Bronchial epithelial cell (primary cell): ENCODE measurements at regions not wholly inside any gene's neighbourhood (a gene's known extent, or its start where the extent isn't known, plus 50 kb on each side); places are given as distances from the start of the nearest gene placed in this dataset.

Source experiments
- DNase-seq: peaks from one replicate; pipeline ENCODE4 v3.0.0-alpha.2; 2010; ENCODE audit warnings: low read depth
- FAIRE-seq: peaks from 2 replicates; lab custom pipeline; 2011; peaks lifted over from hg19 to GRCh38; lab: Jason Lieb, UNC
- H3K27me3 ChIP-seq: 2 replicates; pipeline ENCODE4 v1.5.1; 2011; ENCODE audit warnings: low read length; ENCODE audit not compliant: control insufficient read depth, insufficient read depth
- H3K36me3 ChIP-seq: 2 replicates; pipeline ENCODE4 v1.5.1; 2011; ENCODE audit warnings: low read length; ENCODE audit not compliant: control insufficient read depth, insufficient read depth
- H3K4me3 ChIP-seq: 2 replicates; pipeline ENCODE4 v1.5.1; 2011; ENCODE audit warnings: mild to moderate bottlenecking, low read depth, low read length, control low read depth
- CTCF ChIP-seq: IDR thresholded peaks from 2 replicates; pipeline ENCODE4 v1.5.1; 2011; ENCODE audit warnings: mild to moderate bottlenecking, moderate library complexity, low read length, control low read depth, inconsistent platforms; ENCODE audit not compliant: insufficient read depth, severe bottlenecking

- Histone ChIP-seq H3K27me3 (no peaks in the 10 kb centered on the region), H3K36me3 (no peaks in the 10 kb centered on the region), H3K4me3 (no peak overlapping the region)
- no peak for TF ChIP-seq CTCF
- FAIRE-seq (no peak), DNase-seq (no peak)
Measured at GRCh38 chr1:199907361-199907760, 120.1 kb upstream of the NR5A2 start.

- no peak for TF ChIP-seq CTCF
- DNase-seq (peak; percentile 75), FAIRE-seq (peak; percentile 93)
- Histone ChIP-seq H3K27me3 (no peaks in the 10 kb centered on the region), H3K4me3 (no peak overlapping the region), H3K36me3 (no peaks in the 10 kb centered on the region)
Measured at GRCh38 chr1:199909137-199909536, 118.4 kb upstream of the NR5A2 start.

GRCh38 chr1:199913318-199913717, 114.2 kb upstream of the NR5A2 start:
- TF ChIP-seq CTCF, result no peak
- DNase-seq (no peak), FAIRE-seq (no peak)
- Histone ChIP-seq H3K27me3 (no peaks in the 10 kb centered on the region), H3K36me3 (no peaks in the 10 kb centered on the region), H3K4me3 (no peak overlapping the region)

GRCh38 chr1:199914546-199914945, 113.0 kb upstream of the NR5A2 start:
- FAIRE-seq, result no peak
- TF ChIP-seq CTCF, result no peak
- no peaks in the 10 kb centered on the region for H3K36me3 ChIP-seq
- H3K4me3 ChIP-seq, result no peak overlapping the region
- DNase-seq, result no peak
- no peaks in the 10 kb centered on the region for H3K27me3 ChIP-seq

GRCh38 chr1:199918196-199918769, 109.2 kb upstream of the NR5A2 start:
- FAIRE-seq (no peak), DNase-seq (no peak)
- Histone ChIP-seq H3K4me3 (no peak overlapping the region), H3K27me3 (no peaks in the 10 kb centered on the region), H3K36me3 (no peaks in the 10 kb centered on the region)
- TF ChIP-seq CTCF, result no peak

GRCh38 chr1:199920635-199921034, 106.9 kb upstream of the NR5A2 start:
- TF ChIP-seq CTCF, result no peak
- FAIRE-seq, result no peak
- no peaks in the 10 kb centered on the region for H3K36me3 ChIP-seq
- DNase-seq, result no peak
- H3K27me3 ChIP-seq, result no peaks in the 10 kb centered on the region
- no peak overlapping the region for H3K4me3 ChIP-seq
